SK-N-SH (cell line): ENCODE measurements at regions not wholly inside any gene's neighbourhood (a gene's known extent, or its start where the extent isn't known, plus 50 kb on each side); places are given as distances from the start of the nearest gene placed in this dataset.

Experiments
- CTCF ChIP-seq: fragments of 200-600 bp; sonication (generic); IDR thresholded peaks from 2 replicates; pipeline ENCODE4 v1.6.1; 2017; ENCODE audit warnings: antibody characterized with exemption, mild to moderate bottlenecking, moderate library complexity
- EP300 ChIP-seq, 2 experiments: IDR thresholded peaks; 2 replicates each; pipeline versions ENCODE4 v1.4.0 to v1.6.1; 2012; ENCODE audit warnings: borderline replicate concordance in 1 of 2, low read depth in 1 of 2, low read length in 1 of 2
- GABPA ChIP-seq: IDR thresholded peaks from 2 replicates; pipeline ENCODE4 v1.4.0; 2012; ENCODE audit warnings: low read depth, mild to moderate bottlenecking
- MXI1 ChIP-seq: IDR thresholded peaks from 2 replicates; pipeline ENCODE4 v1.6.1; 2012; ENCODE audit warnings: mild to moderate bottlenecking, low read depth, low read length, improper control_type of control experiment
- NFIC ChIP-seq: IDR thresholded peaks from 2 replicates; pipeline ENCODE4 v1.4.0; 2012; ENCODE audit warnings: borderline replicate concordance
- POLR2AphosphoS5 ChIP-seq: IDR thresholded peaks from 2 replicates; pipeline ENCODE4 v1.6.1; 2012; ENCODE audit warnings: low read depth, low read length
- RAD21 ChIP-seq: IDR thresholded peaks from 2 replicates; pipeline ENCODE4 v1.6.1; 2012; ENCODE audit warnings: mild to moderate bottlenecking, low read length
- REST ChIP-seq: IDR thresholded peaks from 2 replicates; pipeline ENCODE4 v1.6.1; 2012; ENCODE audit warnings: mild to moderate bottlenecking, low read depth, low read length, moderate library complexity
- SIN3A ChIP-seq: IDR thresholded peaks from 2 replicates; pipeline ENCODE4 v1.6.1; 2012; ENCODE audit warnings: low read depth, mild to moderate bottlenecking, low read length, moderate library complexity, borderline replicate concordance
- TCF12 ChIP-seq: IDR thresholded peaks from 2 replicates; pipeline ENCODE4 v1.4.0; 2012

- TF ChIP-seq RAD21 (no peak), CTCF (no peak), GABPA (no peak), MXI1 (no peak), SIN3A (no peak), TCF12 (no peak), EP300 (IDR thresholded peaks at IDR 0.05; ENCODE audit: borderline replicate concordance in 1 of 2, low read depth in 1 of 2, low read length in 1 of 2) (no peak), REST (no peak), NFIC (no peak), POLR2AphosphoS5 (no peak)
Measured at GRCh38 chr12:112694065-112694464, 97.5 kb upstream of the RPH3A start.
